ENCODE measurements at regions not wholly inside any gene's neighbourhood (a gene's known extent, or its start where the extent isn't known, plus 50 kb on each side); places are given as distances from the start of the nearest gene placed in this dataset.

- TF ChIP-seq ZFX (IDR thresholded peaks at IDR 0.05; ENCODE audit: borderline replicate concordance): no peak
- TF ChIP-seq, protein P1, sequence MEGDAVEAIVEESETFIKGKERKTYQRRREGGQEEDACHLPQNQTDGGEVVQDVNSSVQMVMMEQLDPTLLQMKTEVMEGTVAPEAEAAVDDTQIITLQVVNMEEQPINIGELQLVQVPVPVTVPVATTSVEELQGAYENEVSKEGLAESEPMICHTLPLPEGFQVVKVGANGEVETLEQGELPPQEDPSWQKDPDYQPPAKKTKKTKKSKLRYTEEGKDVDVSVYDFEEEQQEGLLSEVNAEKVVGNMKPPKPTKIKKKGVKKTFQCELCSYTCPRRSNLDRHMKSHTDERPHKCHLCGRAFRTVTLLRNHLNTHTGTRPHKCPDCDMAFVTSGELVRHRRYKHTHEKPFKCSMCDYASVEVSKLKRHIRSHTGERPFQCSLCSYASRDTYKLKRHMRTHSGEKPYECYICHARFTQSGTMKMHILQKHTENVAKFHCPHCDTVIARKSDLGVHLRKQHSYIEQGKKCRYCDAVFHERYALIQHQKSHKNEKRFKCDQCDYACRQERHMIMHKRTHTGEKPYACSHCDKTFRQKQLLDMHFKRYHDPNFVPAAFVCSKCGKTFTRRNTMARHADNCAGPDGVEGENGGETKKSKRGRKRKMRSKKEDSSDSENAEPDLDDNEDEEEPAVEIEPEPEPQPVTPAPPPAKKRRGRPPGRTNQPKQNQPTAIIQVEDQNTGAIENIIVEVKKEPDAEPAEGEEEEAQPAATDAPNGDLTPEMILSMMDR (IDR thresholded peaks at IDR 0.05): no peak
These were observed 952.0 kb upstream of the USP15 start for GRCh38 chr12:61308220-61308619.

GRCh38 chr12:61311413-61311812, 948.8 kb upstream of the USP15 start:
- TF ChIP-seq ZFX (IDR thresholded peaks at IDR 0.05; ENCODE audit: borderline replicate concordance): no peak
- TF ChIP-seq, protein P1 (IDR thresholded peaks at IDR 0.05): no peak

More at GRCh38 chr12:61308220-61308619, 952.0 kb upstream of the USP15 start:
- H3K27ac ChIP-seq: no peak overlapping the region

DNA sequence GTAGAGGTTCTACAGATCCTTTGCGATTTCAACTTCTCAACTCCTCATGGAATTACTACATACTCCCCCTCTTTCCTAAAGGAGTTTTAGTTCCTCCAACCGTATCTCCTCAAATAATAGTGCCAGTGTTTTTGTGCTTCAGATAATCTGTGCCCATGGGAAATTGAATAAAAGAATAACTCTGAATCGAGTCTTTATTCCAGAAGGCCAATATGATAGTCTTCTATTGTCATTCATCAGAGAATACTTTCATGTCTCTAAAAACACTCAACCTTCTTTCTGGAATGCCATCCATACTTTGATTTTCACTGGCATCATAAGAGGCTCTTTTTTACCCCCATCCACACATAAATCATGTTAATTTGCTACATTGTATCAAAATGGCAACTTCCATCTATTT, 911.3 kb upstream of the USP15 start:
- no peak for TF ChIP-seq ZFX (IDR thresholded peaks at IDR 0.05; ENCODE audit: borderline replicate concordance)
- TF ChIP-seq, protein P1 (IDR thresholded peaks at IDR 0.05): no peak
- no peak overlapping the region for H3K27ac ChIP-seq

More at GRCh38 chr12:61311413-61311812, 948.8 kb upstream of the USP15 start:
- no peak overlapping the region for H3K27ac ChIP-seq

DNA sequence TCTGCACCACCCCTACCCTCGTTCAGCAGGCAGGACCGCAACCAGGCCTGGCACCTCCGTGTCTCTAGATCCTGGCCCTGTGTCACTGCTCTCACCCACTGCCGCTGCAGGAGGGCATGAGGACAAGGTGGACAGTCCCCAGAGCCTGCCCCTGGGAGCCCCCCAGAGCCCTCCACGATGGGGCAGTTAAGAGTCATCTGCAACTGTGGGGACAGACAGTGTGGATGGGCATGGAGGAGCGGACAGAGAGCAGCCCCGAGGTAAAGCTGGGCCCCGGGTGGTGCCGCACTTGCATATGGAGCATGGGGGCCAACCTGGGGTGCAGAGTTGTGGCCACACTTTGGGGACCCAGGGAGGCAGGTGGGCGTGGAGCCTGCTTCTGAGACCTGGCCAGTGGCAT, 905.1 kb upstream of the USP15 start:
- TF ChIP-seq ZFX (IDR thresholded peaks at IDR 0.05; ENCODE audit: borderline replicate concordance): no peak
- H3K27ac ChIP-seq: no peak overlapping the region

GRCh38 chr12:61356485-61356884, 903.7 kb upstream of the USP15 start:
- H3K27ac ChIP-seq: no peak overlapping the region
- TF ChIP-seq, protein P1 (IDR thresholded peaks at IDR 0.05): no peak
- TF ChIP-seq ZFX (IDR thresholded peaks at IDR 0.05; ENCODE audit: borderline replicate concordance): no peak

DNA sequence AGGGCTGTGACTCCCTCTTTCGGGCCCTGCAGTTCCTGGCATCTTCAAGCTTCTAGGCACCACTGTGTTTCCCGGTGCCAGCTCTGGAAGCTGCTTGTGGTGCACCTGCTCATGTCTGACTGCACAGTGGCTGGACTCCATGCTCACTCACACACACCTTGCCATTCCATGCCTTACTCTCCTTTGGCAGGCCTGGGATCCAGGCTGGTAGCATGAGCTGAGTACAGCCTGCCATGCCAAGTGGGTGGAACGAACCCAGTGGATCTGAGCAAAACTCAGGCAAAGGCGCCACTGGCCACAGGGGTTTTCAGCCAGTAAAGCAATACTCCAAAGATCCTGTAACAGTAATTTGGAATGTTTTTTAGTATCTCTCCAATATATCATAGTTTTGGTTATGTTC, 902.7 kb upstream of the USP15 start:
- TF ChIP-seq ZFX (IDR thresholded peaks at IDR 0.05; ENCODE audit: borderline replicate concordance): no peak
- TF ChIP-seq, protein P1 (IDR thresholded peaks at IDR 0.05): no peak
- H3K27ac ChIP-seq: no peak overlapping the region

DNA sequence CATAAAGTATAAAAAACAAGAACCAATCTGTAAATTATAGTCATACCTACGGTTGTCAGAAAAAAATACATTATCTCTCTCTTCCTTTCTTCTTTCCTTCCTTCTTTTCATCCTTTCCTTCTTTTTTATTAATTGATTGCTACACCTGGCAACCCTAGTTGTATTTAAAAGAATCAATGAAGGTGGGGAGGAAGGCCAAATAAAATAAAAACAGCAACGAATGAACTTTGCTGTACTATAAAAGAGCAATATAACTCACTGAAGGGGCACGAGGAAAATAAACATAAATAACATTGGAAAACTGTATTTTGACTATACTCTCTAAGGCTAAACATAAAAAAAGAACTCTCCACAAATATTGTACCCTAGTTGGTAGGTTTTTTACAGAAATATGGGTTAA, 898.2 kb upstream of the USP15 start:
- no peak overlapping the region for H3K27ac ChIP-seq
- no peak for TF ChIP-seq ZFX (IDR thresholded peaks at IDR 0.05; ENCODE audit: borderline replicate concordance)

GRCh38 chr12:61365001-61365400, 895.2 kb upstream of the USP15 start:
- TF ChIP-seq, protein P1 (IDR thresholded peaks at IDR 0.05): no peak
- no peak for TF ChIP-seq ZFX (IDR thresholded peaks at IDR 0.05; ENCODE audit: borderline replicate concordance)
- H3K27ac ChIP-seq: no peak overlapping the region

All from 22Rv1 (cell line).